SKM-1 (cell line): ENCODE measurements at regions not wholly inside any gene's neighbourhood (a gene's known extent, or its start where the extent isn't known, plus 50 kb on each side); places are given as distances from the start of the nearest gene placed in this dataset.
"Not testable (repeated sequence)": the region's sequence is repeated elsewhere in the genome, so short reads cannot be mapped to it uniquely, and the experiment has no call there.

Experiments
- DNase-seq: peaks from one replicate; lab custom pipeline; 2025; ENCODE audit not compliant: unreplicated experiment; lab: John Stamatoyannopoulos, UW

DNA sequence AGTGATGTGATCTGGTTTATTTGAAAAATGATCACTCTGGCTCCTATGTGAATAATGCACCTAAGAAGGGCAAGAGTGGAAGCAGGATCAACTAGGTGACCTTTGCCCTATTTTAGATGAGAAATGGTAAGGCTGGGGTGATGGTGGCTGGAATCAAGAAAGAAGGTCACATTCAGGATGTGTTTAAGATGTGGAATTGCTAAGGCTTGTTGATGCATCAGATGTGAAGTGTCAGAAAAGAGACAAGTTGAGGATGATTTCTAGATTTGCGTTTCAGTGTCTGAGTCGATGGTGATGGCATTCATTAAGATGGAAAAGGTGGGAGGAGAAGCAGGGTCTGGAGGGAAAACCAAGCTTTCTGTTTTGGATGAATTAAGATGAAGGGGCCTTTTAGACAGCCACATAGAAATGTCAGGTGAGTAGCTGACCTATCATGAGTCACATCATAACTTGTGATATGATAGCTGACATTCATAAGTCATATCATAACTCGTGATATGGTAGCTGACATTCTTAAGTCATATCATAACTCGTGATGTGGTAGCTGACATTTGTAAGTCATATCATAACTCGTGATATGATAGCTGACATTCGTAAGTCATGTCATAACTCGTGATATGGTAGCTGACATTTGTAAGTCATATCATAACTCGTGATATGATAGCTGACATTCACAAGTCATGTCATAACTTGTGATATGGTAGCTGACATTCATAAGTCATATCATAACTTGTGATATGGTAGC, 101.2 kb upstream of the SEC11C start:
- DNase-seq, result no peak

DNA sequence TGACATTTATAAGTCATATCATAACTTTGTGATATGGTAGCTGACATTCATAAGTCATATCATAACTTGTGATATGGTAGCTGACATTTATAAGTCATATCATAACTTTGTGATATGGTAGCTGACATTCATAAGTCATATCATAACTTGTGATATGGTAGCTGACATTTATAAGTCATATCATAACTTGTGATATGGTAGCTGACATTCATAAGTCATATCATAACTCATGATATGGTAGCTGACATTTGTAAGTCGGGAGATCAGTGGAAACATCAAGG, 100.7 kb upstream of the SEC11C start:
- not testable (repeated sequence) for DNase-seq

DNA sequence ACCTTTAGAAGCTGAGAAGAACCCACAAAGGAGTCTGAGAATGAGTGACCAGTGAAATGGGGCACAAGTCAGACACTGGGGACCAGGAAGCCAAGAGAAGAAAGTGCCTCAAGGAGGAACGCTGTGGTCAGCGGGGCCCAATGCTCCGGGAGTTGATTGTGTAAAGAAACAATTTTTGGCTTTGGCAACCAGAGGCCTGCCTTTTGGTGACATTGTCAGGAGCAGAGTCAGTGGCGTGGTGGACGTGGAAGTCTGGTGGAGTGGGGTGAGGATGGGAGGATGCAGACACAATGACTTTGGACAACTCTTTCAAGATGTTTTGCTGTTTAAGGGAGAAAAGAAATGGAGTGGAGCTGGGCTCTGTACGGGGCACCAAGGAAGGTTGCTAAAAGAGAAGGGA, 100.2 kb upstream of the SEC11C start:
- no peak for DNase-seq

DNA sequence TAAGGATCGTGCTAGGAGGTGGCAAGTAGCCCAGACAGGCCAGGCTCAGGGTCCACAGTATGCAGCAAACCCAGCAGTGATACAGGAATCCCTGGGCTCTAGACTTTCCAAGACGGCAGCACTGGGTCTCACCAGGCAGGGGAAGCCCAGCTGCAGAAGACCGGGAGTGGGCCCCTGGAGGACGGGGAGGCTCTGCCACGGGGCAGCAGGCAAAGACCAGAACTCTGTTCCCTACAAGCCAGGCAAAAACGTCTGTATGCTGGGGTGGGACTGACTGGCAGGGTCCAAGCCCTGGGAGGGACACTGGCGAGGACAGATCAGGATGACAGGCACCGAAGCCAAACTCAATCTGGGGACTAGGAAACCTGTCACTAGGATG, 98.9 kb upstream of the SEC11C start:
- DNase-seq, result no peak

DNA sequence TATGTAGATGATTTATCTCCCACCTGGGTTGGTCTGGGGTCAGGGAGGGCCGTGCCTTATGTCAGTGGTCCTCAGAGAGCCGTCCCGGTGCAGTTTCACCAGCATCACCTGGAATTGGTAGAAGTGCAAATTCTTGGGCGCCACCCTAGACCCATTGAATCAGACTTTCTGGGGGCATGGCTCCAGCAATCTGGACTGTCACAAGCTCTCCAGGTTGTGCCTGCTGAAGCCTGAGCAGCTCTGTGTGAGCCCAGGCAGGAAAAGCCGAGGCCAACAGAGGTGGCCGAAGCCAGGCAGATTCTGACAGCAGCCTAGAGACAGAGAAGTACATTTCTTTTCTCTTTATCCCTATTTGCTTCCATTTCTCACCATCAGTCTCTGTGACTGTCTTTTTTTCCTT, 98.4 kb upstream of the SEC11C start:
- no peak for DNase-seq

DNA sequence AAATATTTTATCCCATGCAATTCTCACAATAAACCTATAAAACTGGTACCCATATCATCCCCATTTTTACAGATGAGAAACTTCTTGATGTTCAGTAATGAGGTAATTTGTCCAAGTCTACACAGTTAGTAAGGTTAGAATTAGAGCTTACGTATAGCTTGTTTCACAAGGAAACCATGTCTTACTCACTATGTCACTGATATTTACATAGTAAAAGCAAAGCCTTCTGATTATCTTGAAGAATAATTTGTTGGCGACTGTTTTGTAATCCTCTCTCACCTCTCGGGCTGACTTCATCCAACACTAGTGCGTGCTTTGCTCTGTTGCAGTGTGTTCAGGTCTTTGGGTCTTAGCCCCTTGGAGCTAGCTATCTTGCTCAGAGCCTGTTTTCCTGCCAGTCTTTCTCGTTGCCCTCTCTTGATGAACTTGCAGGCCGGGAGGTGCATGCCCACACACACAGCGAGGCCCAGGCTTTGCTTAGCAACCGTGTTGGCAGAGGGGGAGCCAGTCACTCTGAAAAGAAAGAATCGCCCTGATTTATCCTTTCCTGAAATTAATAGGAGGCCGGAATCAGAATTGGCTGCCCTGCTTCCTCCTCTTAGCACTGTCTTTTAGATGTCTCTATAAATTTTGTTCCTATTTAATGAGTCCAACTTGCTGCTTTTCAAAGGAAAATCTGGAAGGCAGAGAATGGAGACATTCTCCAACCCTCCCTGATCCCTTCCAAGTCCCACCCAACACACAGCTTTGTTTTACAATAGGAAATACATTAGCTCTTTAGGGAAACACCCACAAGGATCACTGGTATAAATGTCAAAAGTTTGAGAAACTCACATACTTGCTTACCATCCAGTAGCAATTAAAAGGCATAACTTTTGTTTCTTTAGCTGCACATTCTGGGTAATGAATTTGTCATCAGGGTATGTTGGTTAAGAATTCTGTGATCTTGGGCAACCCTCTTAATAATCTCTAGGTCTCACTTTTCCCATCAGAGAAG, 97.6 kb upstream of the SEC11C start:
- no peak for DNase-seq

DNA sequence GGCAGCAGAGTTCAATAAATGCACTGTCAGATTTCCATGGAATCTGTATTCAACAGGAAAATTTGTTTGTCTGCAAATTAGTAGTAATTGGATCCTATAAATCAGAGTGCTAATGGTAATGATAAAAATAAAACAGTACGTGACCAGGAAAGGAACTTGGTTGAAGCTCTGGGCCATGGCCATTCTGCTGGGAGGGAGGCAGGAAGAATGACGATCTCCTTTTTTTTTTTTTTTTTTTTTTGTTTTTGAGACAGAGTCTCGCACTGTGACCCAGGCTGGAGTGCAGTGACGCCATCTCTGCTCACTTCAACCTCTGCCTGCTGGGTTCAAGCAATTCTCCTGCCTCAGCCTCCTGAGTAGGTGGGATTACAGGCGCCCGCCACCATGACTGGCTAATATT, 94.8 kb upstream of the SEC11C start:
- DNase-seq, result no peak

DNA sequence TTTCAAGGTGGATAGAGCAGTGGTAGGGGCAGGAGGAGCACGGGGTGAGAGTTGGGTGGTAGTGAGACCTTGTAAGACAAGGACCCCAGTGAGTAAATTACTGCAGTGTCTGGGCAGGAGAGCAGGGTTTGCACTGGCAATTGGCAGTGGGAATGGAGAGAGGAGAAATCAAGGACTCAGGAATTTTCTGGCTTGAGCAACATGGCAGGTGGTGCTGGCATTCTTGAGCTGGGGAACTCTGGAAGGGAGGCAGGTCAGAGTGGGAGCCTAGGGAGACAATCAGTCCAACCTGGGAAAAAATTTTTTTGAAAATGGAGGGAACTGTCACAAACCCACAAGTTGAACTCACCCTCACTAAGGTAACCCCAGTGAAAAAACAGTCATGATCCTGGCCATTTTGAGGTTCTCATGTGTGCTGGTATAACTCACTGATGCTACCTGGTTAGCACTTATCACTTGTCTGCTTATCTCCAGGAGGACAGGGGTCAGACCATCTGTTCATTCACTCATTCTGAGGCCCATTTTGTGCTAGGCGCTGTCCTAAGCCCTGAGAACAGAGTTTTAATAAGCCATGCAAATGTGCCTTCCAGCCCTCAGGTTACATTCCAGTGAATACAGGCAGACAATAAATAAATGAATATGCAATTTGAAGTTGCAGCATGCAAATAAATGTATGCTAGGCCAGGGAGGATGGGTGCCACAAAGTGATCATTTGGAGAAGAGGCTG, 92.2 kb upstream of the SEC11C start:
- DNase-seq, result no peak

DNA sequence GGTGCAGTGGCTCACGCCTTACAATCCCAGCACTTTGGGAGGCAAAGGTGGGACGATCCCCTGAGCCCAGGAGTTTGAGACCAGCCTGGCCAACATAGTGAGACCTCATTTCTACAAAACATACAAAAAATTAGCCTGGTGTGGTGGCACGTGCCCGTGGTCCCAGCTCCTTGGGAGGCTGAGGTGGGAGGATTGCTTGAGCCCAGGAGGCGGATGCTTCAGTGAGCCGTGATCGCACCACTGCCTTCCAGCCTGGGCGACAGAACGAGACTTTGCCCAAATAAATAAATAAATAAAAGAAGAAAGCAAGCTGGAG, 91.7 kb upstream of the SEC11C start:
- DNase-seq, result no peak

DNA sequence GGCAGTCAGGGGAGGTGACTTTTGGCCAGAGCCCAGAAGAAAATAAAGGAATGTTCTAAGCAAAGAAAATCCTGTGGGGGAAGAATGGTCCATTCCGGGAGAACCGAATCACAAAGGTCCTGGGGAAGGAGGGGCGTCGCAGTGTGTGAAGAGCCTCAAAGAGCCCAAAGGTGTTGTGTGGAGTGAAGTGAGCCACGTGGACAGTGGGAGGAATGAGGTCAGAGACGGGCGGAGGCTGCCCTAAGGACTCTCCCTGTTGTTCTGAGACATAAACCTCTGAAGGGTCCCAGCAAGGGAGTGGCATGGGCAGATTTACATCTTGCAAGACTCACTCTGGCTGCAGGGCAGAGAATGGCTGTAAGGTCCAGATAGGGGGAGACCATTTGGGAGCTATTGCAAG, 91.3 kb upstream of the SEC11C start:
- no peak for DNase-seq

DNA sequence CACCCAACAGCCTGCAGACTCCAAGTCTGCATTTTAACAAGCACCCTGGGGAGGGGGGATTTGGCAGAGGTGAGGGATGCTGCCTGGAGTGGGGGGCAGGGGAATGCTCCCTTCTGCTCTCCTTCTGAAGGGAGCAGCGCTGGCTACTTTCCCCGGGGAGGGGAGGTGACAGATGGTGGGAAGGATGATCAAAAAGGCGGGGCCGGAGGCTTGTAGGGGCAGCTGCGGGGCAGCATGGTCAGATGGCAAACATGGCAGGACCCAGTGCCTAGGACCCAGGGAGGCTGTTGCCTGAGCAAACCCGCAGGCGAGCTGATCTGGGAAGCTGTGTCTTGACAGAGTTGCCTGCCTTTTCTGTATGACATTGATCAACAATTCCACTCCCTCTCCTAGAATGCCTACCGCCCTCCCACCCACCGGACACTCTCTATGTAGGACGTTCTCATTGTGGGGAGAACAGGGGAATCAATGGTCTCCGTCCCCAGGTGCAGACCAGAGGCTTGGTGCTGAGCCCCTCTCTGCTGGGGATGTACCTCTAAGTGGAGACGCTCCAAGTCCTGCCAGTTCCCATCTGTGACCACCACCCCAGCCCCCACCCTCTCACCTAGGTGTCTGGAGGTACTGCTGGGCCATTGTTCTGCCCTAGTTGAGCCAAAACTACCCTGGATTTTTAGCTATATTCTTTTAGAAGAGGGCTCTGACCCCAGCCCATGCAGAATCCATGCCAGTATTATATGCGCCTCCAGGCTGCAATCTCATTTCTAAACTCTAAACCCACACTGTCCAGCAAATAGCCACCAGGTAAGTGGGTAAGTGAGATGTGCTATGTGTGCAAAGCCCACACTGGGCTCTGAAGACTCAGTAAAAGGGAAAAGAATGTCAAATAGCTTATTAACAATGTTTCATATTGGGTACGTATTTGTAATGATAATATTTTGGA, 89.7 kb upstream of the SEC11C start:
- DNase-seq, result no peak

DNA sequence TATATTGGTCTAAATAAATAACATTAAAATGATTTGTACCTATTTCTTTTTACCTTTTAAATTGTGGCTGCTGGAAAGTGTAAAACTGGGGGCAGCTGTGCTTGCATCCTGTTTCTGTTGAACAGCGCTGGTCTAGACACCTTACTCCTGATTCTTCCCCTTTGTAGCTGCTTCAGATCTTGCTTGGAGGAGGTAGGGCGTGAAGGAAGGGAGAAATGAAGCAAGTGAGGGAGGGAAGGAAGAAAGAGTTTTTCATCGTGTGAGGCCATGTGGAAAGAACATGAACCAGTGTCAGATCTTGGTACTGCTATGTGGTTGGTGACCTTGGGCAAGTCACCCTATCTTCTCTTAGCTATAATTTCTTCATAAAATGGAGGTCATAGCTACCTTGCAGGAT, 89.0 kb upstream of the SEC11C start:
- no peak for DNase-seq

DNA sequence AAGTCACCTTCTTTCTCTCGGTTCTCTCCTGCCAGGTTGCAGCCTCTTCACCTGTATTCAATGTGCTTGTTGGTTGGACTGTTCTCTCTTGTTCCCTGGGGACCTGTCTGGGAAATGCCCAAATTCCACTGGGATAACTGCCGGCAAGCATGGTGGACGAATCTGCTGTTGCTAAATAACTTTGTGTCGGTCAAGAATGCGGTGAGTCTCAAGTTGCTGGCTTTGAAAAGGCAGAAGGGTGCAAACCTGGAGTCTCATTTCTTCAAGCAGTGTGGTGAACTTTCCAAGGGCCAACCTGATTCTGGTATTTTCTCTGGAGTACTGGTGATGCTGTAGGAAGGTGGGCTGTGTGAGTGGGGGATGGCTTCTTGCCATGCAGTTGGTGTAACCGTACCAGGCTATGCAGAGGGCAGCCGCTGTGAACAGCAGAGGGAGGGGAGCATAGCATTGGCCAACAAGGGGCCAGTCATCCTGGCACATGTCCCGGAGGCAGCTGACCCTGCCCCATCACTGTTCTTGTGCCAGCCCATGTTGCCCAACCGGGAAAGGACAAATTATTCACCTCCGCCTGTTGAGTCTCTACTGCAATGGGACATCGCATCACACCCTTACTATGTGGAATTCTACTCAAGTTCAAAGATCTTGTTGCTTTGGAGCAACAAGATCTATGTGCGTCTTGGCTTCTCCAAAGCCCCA, 88.1 kb upstream of the SEC11C start:
- no peak for DNase-seq

DNA sequence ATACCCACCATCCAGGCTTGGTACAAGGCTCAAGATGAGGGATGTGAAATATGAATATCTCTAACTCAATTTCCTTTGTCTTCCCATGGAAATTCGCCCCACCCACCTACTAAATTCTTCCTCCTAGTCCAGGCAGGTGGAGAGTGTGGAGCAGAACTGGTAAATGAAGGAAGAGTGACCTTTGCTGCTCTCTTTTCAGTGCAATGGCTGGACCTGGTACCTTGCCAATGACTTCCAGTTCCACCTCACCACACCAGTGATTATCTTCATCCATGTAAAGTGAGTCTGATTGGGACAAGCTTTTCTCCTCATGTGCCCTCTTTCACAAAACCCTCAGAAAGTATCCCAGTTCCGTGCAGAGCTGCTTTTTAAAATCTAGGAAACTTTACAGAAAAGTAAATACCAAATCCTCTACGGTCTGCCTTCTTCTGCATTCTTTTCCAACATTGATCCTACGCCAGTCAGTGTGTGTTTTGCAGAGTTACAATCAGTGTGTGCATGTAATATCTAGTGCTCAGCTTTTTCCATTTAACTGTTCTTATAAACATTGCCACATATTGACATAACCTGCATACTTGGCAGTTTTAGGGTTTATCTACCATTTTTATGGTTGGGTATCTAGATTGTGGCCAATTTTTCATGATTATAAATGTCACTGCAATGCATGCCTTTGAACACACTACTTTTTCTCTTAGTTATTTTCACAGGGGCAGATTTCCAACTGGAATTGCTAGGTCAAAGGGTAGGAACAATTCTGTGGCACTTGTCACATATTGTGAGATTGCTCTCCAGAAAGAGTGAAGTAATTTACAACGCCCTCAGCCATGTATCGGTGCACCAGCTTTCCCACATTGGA, 86.5 kb upstream of the SEC11C start:
- no peak for DNase-seq

DNA sequence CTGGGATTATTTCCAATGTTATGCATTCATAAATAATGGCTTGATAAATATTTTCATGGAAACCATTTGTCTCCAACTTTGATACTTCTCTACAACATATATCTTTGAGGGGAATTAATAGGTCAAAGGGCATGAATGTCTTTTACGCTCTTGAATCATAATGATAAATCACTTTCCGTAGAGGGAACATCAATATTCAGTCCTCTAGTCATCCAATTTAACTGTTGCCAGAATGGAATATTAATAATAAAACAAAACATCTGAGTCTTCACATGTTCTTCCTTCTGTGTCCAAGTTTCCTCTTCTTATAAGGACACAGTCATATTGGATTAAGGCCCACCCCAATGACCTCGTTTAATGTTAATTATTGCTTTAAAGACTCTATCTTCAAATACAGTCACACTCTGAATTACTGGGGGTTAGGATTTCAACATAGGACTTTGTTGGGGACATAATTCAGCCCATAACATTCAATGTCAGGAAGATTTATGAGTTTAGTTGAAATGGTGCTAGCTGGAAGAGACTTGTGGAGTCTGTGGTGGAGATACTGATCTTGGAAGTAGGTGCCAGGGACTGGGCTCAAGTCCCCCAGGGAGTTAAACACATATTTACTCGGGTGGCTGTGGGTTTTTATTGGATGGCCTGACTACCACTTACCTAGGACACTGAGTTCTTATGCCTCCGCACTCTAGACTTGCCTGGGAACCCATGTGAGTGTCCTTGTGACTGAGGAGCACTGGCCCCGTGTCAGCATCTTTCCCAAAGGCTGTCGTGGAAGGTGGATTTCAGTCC, 85.0 kb upstream of the SEC11C start:
- DNase-seq, result no peak

DNA sequence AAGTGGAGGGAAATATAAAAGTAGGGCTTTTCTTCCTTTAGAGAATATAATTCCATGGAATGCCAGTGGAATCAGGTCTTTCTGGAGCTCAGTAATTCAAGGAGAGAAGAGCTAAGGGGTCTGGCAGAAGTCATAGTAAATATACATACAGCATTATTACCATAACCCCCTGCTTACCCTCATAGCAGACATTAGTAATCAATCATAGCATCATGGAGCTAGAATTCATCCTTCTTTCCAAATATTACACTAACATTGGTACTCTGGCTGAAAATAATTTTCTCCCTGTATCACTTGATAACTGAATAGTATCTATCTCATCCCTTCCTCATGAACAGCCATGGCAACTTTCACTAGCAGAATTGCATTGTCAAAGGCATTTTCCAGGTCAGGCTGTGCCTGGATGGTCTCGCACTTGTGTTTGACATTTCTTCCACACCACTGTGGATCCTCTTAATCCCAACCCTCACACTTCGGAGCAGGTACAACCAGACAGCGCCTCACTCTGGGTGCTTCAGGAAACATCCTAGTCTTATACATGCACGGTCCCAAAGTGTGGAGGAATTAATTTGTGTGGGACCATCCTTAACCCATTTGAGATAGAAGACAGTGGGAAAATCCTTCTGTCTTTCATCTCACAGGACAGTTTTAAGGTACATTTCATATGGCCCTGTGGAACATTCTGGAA, 84.2 kb upstream of the SEC11C start:
- no peak for DNase-seq

DNA sequence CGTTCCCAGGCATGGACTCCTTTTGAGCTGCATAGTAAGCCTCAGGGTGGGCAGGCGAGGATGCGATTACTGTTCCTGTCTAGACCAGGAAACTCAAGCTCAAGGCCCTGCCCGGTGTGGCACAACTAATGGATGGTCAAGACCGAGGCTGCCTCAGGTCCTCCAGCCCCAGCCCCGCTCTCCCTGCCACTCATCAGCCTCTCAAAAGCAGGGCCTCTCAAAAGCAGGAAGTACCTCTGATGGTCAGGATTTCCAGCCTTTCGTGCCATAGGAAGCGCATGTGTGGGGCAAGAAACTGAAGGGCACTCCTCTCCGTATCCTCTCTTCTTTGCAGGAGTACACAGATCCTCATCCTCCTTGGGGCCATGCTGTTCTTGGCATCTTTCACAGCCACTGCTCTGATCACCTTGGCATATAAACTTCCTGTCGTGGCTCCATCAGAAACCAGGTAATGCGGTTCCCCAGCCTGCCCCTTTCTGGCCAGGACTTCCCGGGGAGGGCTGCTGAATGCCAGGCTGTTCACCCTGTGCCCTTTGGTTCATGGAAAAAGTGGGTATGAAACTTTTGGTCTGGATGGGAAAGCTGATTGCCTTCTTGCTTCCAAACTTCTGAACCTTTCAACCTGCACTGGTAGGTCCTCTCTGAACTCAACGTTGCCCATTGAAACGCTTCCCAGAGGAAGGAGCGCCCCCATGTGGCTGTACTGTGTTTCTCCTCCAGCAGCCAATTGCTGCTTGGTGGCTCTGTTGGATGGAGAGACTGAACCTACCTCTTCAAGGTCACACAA, 82.8 kb upstream of the SEC11C start:
- peak; percentile 19 for DNase-seq
